Mesenteric fat pad (tissue), 1 donor: ENCODE measurements at regions not wholly inside any gene's neighbourhood (a gene's known extent, or its start where the extent isn't known, plus 50 kb on each side); places are given as distances from the start of the nearest gene placed in this dataset.

Experiments used
- DNase-seq: peaks from one replicate; pipeline ENCODE4 v3.0.0-alpha.2; 2020; ENCODE audit warnings: low spot score
- donor health status: DM: yes; HTN: yes; CAD: no.

GRCh38 chr2:8615576-8616281 lies 66.1 kb upstream of the ID2 start:
- DNase-seq = peak; percentile 77

GRCh38 chr2:8617048-8617447 lies 64.8 kb upstream of the ID2 start:
- peak; percentile 88 for DNase-seq

GRCh38 chr2:8617590-8617989 lies 64.3 kb upstream of the ID2 start:
- peak; percentile 51 for DNase-seq

- DNase-seq = peak; percentile 43
Observed at GRCh38 chr2:8619071-8619470, 62.8 kb upstream of the ID2 start.

- DNase-seq = no peak
Observed at GRCh38 chr2:8620611-8621382, 61.1 kb upstream of the ID2 start.

- peak; percentile 84 for DNase-seq
Observed at GRCh38 chr2:8622199-8622911, 59.5 kb upstream of the ID2 start.

- peak; percentile 57 for DNase-seq
Observed at GRCh38 chr2:8622924-8623465, 58.9 kb upstream of the ID2 start.

- peak; percentile 78 for DNase-seq
Observed at GRCh38 chr2:8623576-8623957, 58.3 kb upstream of the ID2 start.

- DNase-seq = peak; percentile 79
Observed at GRCh38 chr2:8623958-8624591, 57.8 kb upstream of the ID2 start.

- DNase-seq = peak; percentile 84
Observed at GRCh38 chr2:8624855-8625398, 56.9 kb upstream of the ID2 start.

- peak; percentile 87 for DNase-seq
Observed at GRCh38 chr2:8625399-8626300, 56.2 kb upstream of the ID2 start.

GRCh38 chr2:8626572-8626971 lies 55.3 kb upstream of the ID2 start:
- DNase-seq = peak; percentile 72

- DNase-seq = peak; percentile 89
Observed at GRCh38 chr2:8627019-8627691, 54.7 kb upstream of the ID2 start.

- peak; percentile 86 for DNase-seq
Observed at GRCh38 chr2:8627692-8628085, 54.2 kb upstream of the ID2 start.

GRCh38 chr2:8628179-8628865 lies 53.5 kb upstream of the ID2 start:
- peak; percentile 60 for DNase-seq

- peak; percentile 18 for DNase-seq
Observed at GRCh38 chr2:8628866-8629209, 53.0 kb upstream of the ID2 start.

- DNase-seq = peak; percentile 43
Observed at GRCh38 chr2:8629402-8629801, 52.5 kb upstream of the ID2 start.

GRCh38 chr2:8630676-8631464 lies 51.0 kb upstream of the ID2 start:
- no peak for DNase-seq
